Spleen (tissue), 11 donors: ENCODE measurements at regions not wholly inside any gene's neighbourhood (a gene's known extent, or its start where the extent isn't known, plus 50 kb on each side); places are given as distances from the start of the nearest gene placed in this dataset.

Experiments
- DNase-seq: peaks from one replicate; pipeline ENCODE4 v3.0.0-alpha.2; 2020
- H3K27ac ChIP-seq, 8 donors: fragments of 200-600 bp; sonication (generic) in 7 of 8; 1 replicate in 4 of 8; 2 replicates in 4 of 8; pipeline versions ENCODE4 v1.5.0 to v1.8.0; 2016 to 2021; ENCODE audit warnings: inconsistent platforms in 4 of 8, mild to moderate bottlenecking in 4 of 8, moderate library complexity in 1 of 8
- H3K27me3 ChIP-seq, 7 donors: fragments of 200-600 bp; sonication (generic) in 6 of 7; replicated peaks in 1 of 7; 1 replicate in 4 of 7; 2 replicates in 3 of 7; pipeline versions ENCODE4 v1.5.0 to v1.8.0; 2016 to 2021; ENCODE audit warnings: inconsistent platforms in 3 of 7, mild to moderate bottlenecking in 1 of 7
- H3K36me3 ChIP-seq, 6 donors: fragments of 200-600 bp; sonication (generic) in 5 of 6; 1 replicate in 4 of 6; 2 replicates in 2 of 6; pipeline versions ENCODE4 v1.5.0 to v1.8.0; 2016 to 2021; ENCODE audit warnings: inconsistent platforms in 2 of 6
- H3K4me1 ChIP-seq, 6 donors: fragments of 200-600 bp; sonication (generic) in 5 of 6; 1 replicate in 3 of 6; 2 replicates in 3 of 6; pipeline versions ENCODE4 v1.5.0 to v1.8.0; 2016 to 2021; ENCODE audit warnings: inconsistent platforms in 3 of 6
- H3K4me3 ChIP-seq, 8 donors: fragments of 200-600 bp; sonication (generic) in 7 of 8; 1 replicate in 4 of 8; 2 replicates in 4 of 8; pipeline versions ENCODE4 v1.5.0 to v1.8.0; 2016 to 2021; ENCODE audit warnings: inconsistent platforms in 4 of 8, mild to moderate bottlenecking in 4 of 8, moderate library complexity in 2 of 8
- H3K9me3 ChIP-seq, 8 donors: fragments of 200-600 bp; sonication (generic) in 7 of 8; 1 replicate in 4 of 8; 2 replicates in 4 of 8; pipeline versions ENCODE4 v1.5.0 to v1.8.0; 2016 to 2021; ENCODE audit warnings: inconsistent platforms in 4 of 8
- POLR2A ChIP-seq, 3 donors: fragments of 450-650 bp; IDR thresholded peaks; one replicate each; pipeline ENCODE4 v1.5.1; 2017; ENCODE audit warnings: antibody characterized with exemption in 3 of 3, mild to moderate bottlenecking in 1 of 3
- POLR2AphosphoS5 ChIP-seq, 3 donors: sonication (generic); formaldehyde crosslinking; IDR thresholded peaks; one replicate each; pipeline ENCODE4 v1.5.1; 2017; ENCODE audit warnings: antibody characterized with exemption in 3 of 3
- WGBS, 5 donors: extraction: QIAGEN DNeasy Blood & Tissue Kit in 3 of 5; methylation state at CpG; one replicate each; pipeline versions ENCODE4 v1.1.5 to v1.1.7; 2013 to 2018; 5-methylcytosine and 5-hydroxymethylcytosine counted together
- intact Hi-C: fragments of 100-400 bp; cut with DNase I; formaldehyde crosslinking; loops from one replicate; pipeline ENCODE4 v1.15.0; 2023; ENCODE audit warnings: low total_unique reads
- TF ChIP-seq, protein P1 (sequence below), 11 experiments: fragments of 200-600 bp in 7 of 11; fragments of 450-650 bp in 4 of 11; sonication (generic) in 4 of 11; IDR thresholded peaks in 8 of 11; conservative IDR thresholded peaks in 3 of 11; 1 replicate in 7 of 11; 2 replicates in 4 of 11; pipeline versions ENCODE4 v1.4.0 to v1.8.0; 2016 to 2021; ENCODE audit warnings: antibody characterized with exemption in 11 of 11, inconsistent platforms in 4 of 11, mild to moderate bottlenecking in 1 of 11
- donor health status: healthy with polysubstance abuse.
- donor health status: DM: no; HTN: no; CAD: no; lungs with moderate emphysema.
- donor health status: DM: no; HTN: no; CAD: no.
- donor health status: Bipolar disorder and iron deficiency.
- donor health status: healthy.
- donor health status: DM: no; HTN: no; CAD: no.
- donor health status: DM: yes; HTN: yes; CAD: no.

DNA sequence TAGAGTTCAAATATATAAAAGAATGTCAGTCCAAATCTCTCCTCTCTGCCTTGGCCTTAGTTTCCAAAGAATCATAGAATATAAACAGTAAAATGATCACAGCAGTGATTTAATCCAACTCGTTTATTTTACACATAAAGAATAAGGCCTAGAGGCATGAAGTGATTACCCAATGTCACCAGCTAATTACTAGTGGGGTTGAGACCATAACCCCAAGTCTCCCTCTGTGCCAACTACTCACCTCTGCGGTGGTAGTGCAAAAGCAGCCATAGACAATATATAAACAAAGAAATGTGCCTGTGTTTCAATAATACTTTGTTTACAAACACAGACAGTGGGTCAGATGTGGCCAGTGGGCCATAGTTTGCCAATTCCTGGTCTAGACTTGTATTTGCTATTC, 96.6 kb upstream of the FAT3 start:
- intact Hi-C loops, result no loop called here
- Histone ChIP-seq H3K9me3 (peaks cover 0 to 14% (median 0%) of the 10 kb centered on the region in 8 donors), H3K4me3 (no peak overlapping the region), H3K27me3 (no peaks in the 10 kb centered on the region), H3K27ac (no peak overlapping the region), H3K36me3 (no peaks in the 10 kb centered on the region), H3K4me1 (no peaks in the 10 kb centered on the region)
- 71 to 90% (median 86%) methylated on average over 2 of the region's 2 CpGs for WGBS, 5 donors
- no peak for TF ChIP-seq POLR2AphosphoS5 (IDR thresholded peaks at IDR 0.05)
- TF ChIP-seq, protein P1, sequence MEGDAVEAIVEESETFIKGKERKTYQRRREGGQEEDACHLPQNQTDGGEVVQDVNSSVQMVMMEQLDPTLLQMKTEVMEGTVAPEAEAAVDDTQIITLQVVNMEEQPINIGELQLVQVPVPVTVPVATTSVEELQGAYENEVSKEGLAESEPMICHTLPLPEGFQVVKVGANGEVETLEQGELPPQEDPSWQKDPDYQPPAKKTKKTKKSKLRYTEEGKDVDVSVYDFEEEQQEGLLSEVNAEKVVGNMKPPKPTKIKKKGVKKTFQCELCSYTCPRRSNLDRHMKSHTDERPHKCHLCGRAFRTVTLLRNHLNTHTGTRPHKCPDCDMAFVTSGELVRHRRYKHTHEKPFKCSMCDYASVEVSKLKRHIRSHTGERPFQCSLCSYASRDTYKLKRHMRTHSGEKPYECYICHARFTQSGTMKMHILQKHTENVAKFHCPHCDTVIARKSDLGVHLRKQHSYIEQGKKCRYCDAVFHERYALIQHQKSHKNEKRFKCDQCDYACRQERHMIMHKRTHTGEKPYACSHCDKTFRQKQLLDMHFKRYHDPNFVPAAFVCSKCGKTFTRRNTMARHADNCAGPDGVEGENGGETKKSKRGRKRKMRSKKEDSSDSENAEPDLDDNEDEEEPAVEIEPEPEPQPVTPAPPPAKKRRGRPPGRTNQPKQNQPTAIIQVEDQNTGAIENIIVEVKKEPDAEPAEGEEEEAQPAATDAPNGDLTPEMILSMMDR (IDR thresholded peaks at IDR 0.05 in 8 of 11, conservative IDR thresholded peaks at IDR 0.05 in 3 of 11), result no peak
- TF ChIP-seq POLR2A (IDR thresholded peaks at IDR 0.05), result no peak
- no peak for DNase-seq

DNA sequence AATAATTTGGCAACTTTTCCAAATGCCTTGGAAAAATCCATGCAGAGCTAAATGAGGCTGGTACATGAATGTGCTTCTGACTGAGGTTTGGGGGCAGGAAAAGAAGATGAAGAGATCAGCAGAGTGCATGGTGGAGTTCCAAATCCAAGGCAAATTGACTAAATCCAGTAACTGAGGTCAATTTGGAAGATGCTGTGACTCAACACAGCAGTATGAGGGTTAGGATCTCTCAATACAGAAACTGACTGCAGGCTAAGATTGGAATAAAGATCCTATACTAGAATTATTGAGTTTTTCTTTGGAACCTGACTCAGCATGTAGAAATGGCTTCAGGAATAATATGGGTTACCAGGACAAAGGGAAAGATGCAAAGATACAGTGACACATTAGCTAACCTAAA, 99.3 kb upstream of the FAT3 start:
- DNase-seq, result no peak
- no peak overlapping the region for H3K27ac ChIP-seq
- TF ChIP-seq POLR2AphosphoS5 (IDR thresholded peaks at IDR 0.05) (no peak), POLR2A (IDR thresholded peaks at IDR 0.05) (no peak)
- TF ChIP-seq, protein P1 (IDR thresholded peaks at IDR 0.05 in 8 of 11, conservative IDR thresholded peaks at IDR 0.05 in 3 of 11), result no peak
- H3K27me3 ChIP-seq, result no peaks in the 10 kb centered on the region
- H3K9me3 ChIP-seq, result peaks cover 0 to 15% (median 6%) of the 10 kb centered on the region in 8 donors
- no peaks in the 10 kb centered on the region for H3K36me3 ChIP-seq
- intact Hi-C loops, result no loop called here
- no peak overlapping the region for H3K4me3 ChIP-seq
- no peaks in the 10 kb centered on the region for H3K4me1 ChIP-seq

- intact Hi-C loops, result no loop called here
- Histone ChIP-seq H3K36me3 (no peaks in the 10 kb centered on the region), H3K9me3 (peaks cover 0 to 33% (median 20%) of the 10 kb centered on the region in 8 donors), H3K4me3 (no peak overlapping the region), H3K27me3 (no peaks in the 10 kb centered on the region), H3K4me1 (no peaks in the 10 kb centered on the region), H3K27ac (no peak overlapping the region)
- DNase-seq, result no peak
- TF ChIP-seq, protein P1 (IDR thresholded peaks at IDR 0.05 in 8 of 11, conservative IDR thresholded peaks at IDR 0.05 in 3 of 11), result no peak
- TF ChIP-seq POLR2A (IDR thresholded peaks at IDR 0.05), result no peak
- no peak for TF ChIP-seq POLR2AphosphoS5 (IDR thresholded peaks at IDR 0.05)
- WGBS, 5 donors, result 39 to 60% (median 40%) methylated on average over 1 of the region's 1 CpG
Observed at GRCh38 chr11:92123540-92123939, 101.1 kb upstream of the FAT3 start.

DNA sequence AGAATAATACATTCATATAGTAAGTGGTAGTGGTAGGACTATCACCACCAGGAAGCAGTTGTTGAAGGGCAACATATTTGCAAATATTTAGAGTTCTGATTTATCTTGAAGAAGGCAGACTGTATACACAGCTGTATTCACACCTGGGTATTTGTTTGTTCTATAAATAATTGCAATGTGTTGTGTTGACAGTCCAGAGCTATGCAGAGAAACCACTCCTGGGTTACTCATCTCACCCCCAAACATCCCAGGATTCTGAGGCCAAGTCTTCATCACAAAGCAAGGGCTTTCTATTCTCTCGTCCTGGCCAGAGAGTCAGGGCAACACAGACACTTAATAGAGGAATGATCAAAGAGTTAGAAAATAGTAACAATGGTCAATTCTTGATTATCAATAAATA, 102.1 kb upstream of the FAT3 start:
- Histone ChIP-seq H3K36me3 (no peaks in the 10 kb centered on the region), H3K27ac (no peak overlapping the region), H3K4me1 (no peaks in the 10 kb centered on the region), H3K27me3 (no peaks in the 10 kb centered on the region), H3K4me3 (no peak overlapping the region), H3K9me3 (peaks cover 0 to 35% (median 21%) of the 10 kb centered on the region in 8 donors)
- intact Hi-C loops, result no loop called here
- no peak for DNase-seq
- WGBS, 5 donors, result 30 to 64% (median 44%) methylated on average over 1 of the region's 1 CpG
- TF ChIP-seq POLR2AphosphoS5 (IDR thresholded peaks at IDR 0.05) (no peak), POLR2A (IDR thresholded peaks at IDR 0.05) (no peak)
- TF ChIP-seq, protein P1 (IDR thresholded peaks at IDR 0.05 in 8 of 11, conservative IDR thresholded peaks at IDR 0.05 in 3 of 11), result no peak
